Fibroblast of lung (primary cell): ENCODE measurements at regions not wholly inside any gene's neighbourhood (a gene's known extent, or its start where the extent isn't known, plus 50 kb on each side); places are given as distances from the start of the nearest gene placed in this dataset.

Source experiments
- EZH2 ChIP-seq: IDR thresholded peaks from 2 replicates; pipeline ENCODE4 v1.5.1; 2012; ENCODE audit warnings: low read length, control low read depth, mild to moderate bottlenecking; ENCODE audit errors: missing control alignments
- TF ChIP-seq, protein P1 (sequence below), 2 donors: IDR thresholded peaks in 1 of 2; conservative IDR thresholded peaks in 1 of 2; 1 replicate in 1 of 2; 2 replicates in 1 of 2; pipeline ENCODE4 v1.5.1; 2011 to 2012; ENCODE audit warnings: low read length in 2 of 2, control low read depth in 1 of 2, inconsistent platforms in 1 of 2, low read depth in 1 of 2, mild to moderate bottlenecking in 1 of 2

GRCh38 chrX:40262157-40263013 lies 164.6 kb upstream of the BCOR start:
- TF ChIP-seq EZH2 = no peak
- TF ChIP-seq, protein P1, sequence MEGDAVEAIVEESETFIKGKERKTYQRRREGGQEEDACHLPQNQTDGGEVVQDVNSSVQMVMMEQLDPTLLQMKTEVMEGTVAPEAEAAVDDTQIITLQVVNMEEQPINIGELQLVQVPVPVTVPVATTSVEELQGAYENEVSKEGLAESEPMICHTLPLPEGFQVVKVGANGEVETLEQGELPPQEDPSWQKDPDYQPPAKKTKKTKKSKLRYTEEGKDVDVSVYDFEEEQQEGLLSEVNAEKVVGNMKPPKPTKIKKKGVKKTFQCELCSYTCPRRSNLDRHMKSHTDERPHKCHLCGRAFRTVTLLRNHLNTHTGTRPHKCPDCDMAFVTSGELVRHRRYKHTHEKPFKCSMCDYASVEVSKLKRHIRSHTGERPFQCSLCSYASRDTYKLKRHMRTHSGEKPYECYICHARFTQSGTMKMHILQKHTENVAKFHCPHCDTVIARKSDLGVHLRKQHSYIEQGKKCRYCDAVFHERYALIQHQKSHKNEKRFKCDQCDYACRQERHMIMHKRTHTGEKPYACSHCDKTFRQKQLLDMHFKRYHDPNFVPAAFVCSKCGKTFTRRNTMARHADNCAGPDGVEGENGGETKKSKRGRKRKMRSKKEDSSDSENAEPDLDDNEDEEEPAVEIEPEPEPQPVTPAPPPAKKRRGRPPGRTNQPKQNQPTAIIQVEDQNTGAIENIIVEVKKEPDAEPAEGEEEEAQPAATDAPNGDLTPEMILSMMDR (conservative IDR thresholded peaks at IDR 0.05 in 1 of 2, IDR thresholded peaks at IDR 0.05 in 1 of 2; ENCODE audit: low read depth in 1 of 2, low read length in 2 of 2) = no peak
